HepG2 (cell line): ENCODE measurements at regions not wholly inside any gene's neighbourhood (a gene's known extent, or its start where the extent isn't known, plus 50 kb on each side); places are given as distances from the start of the nearest gene placed in this dataset.

ENCODE experiments used
- ATAC-seq: fragments of 200-7000 bp; cut with Tn5 transposase; 3 replicates; pipeline ENCODE4 v1.9.1; 2020; ENCODE audit warnings: mild to moderate bottlenecking, moderate library complexity
- BruUV-seq: library from RNA; stranded (reverse); fragments of 400-500 nt; replicated peaks from 2 replicates; lab custom pipeline; 2021; lab: Mats Ljungman, UMichigan
- CTCF ChIA-PET: fragments of 300-600 bp; formaldehyde crosslinking; extraction: SDS; loops from one replicate; lab custom pipeline; 2021; ENCODE audit warnings: low total read pairs, inconsistent platforms, low intra/inter-chr PET ratio; lab: Yijun Ruan, JAX
- POLR2A ChIA-PET: fragments of 350-600 bp; sonication (Branson Sonifier 250); formaldehyde crosslinking; loops from one replicate; lab custom pipeline; 2020; ENCODE audit warnings: antibody characterized with exemption, inconsistent platforms; lab: Yijun Ruan, JAX
- DNase-seq: peaks from one replicate; pipeline ENCODE4 v3.0.0-alpha.2; 2015; ENCODE audit warnings: low spot score
- FAIRE-seq: peaks from 3 replicates; lab custom pipeline; 2011; peaks lifted over from hg19 to GRCh38; lab: Jason Lieb, UNC
- H2AFZ ChIP-seq: one replicate; pipeline ENCODE4 v1.6.1; 2011; ENCODE audit warnings: low read length, inconsistent platforms
- H3K27ac ChIP-seq: fragments of 300-600 bp; 3 replicates; pipeline ENCODE4 v1.8.0; 2011; ENCODE audit warnings: mixed run types, mild to moderate bottlenecking, mixed read lengths, low read length, inconsistent platforms; ENCODE audit not compliant: insufficient read depth; ENCODE audit errors: extremely low read length
- H3K27me3 ChIP-seq, 2 experiments: fragments of 200-600 bp in 1 of 2; 2 replicates in 1 of 2; 3 replicates in 1 of 2; pipeline versions ENCODE4 v1.6.0 to v1.8.0; 2011; ENCODE audit warnings: low read length in 2 of 2, mild to moderate bottlenecking in 2 of 2, moderate library complexity in 2 of 2, inconsistent platforms in 1 of 2; ENCODE audit not compliant: insufficient read depth in 2 of 2, control insufficient read depth in 1 of 2
- H3K36me3 ChIP-seq, 2 experiments: fragments of 200-600 bp in 1 of 2; replicated peaks in 1 of 2; 2 replicates in 1 of 2; 3 replicates in 1 of 2; pipeline versions ENCODE4 v1.5.1 to v1.8.0; 2011; ENCODE audit warnings: low read length in 2 of 2, inconsistent platforms in 1 of 2; ENCODE audit not compliant: insufficient read depth in 2 of 2, control insufficient read depth in 1 of 2
- H3K4me1 ChIP-seq: 2 replicates; pipeline ENCODE4 v1.5.1; 2012; ENCODE audit warnings: low read length, inconsistent platforms; ENCODE audit not compliant: insufficient read depth
- H3K4me2 ChIP-seq: 2 replicates; pipeline ENCODE4 v1.6.0; 2011; ENCODE audit warnings: low read depth, low read length, inconsistent platforms
- H3K4me3 ChIP-seq, 3 experiments: fragments of 200-600 bp in 1 of 3; sonication (generic), shearing (Covaris generic) in 1 of 3; replicated peaks in 1 of 3; 2 replicates each; pipeline ENCODE4 v1.5.1; 2011 to 2016; ENCODE audit warnings: low read length in 3 of 3, inconsistent platforms in 2 of 3, low read depth in 2 of 3, mild to moderate bottlenecking in 2 of 3, control low read depth in 1 of 3, mixed read lengths in 1 of 3; ENCODE audit not compliant: insufficient read depth in 1 of 3
- H3K79me2 ChIP-seq: one replicate; pipeline ENCODE4 v1.6.1; 2011; ENCODE audit warnings: low read length, inconsistent platforms; ENCODE audit not compliant: insufficient read depth
- H3K9ac ChIP-seq: 2 replicates; pipeline ENCODE4 v1.6.0; 2011; ENCODE audit warnings: mild to moderate bottlenecking, low read depth, low read length, inconsistent platforms; ENCODE audit not compliant: insufficient read depth
- H3K9me3 ChIP-seq: 2 replicates; pipeline ENCODE4 v1.5.1; 2012; ENCODE audit warnings: mild to moderate bottlenecking, low read length
- H4K20me1 ChIP-seq: 2 replicates; pipeline ENCODE4 v1.6.0; 2011; ENCODE audit warnings: inconsistent platforms, mild to moderate bottlenecking, low read length, moderate library complexity; ENCODE audit not compliant: insufficient read depth
- CAMTA2 ChIP-seq: sonication (generic); formaldehyde crosslinking; IDR thresholded peaks from 2 replicates; pipeline ENCODE4 v1.4.0; 2020; ENCODE audit warnings: mild to moderate bottlenecking, missing genetic modification reagents, borderline replicate concordance
- HDAC6 ChIP-seq: fragments of 200-600 bp; sonication (generic); IDR thresholded peaks from 2 replicates; pipeline ENCODE4 v1.7.0; 2017; ENCODE audit warnings: mild to moderate bottlenecking, antibody characterized with exemption, low read length, low read depth
- HES4 ChIP-seq: sonication (generic); formaldehyde crosslinking; IDR thresholded peaks from 2 replicates; pipeline ENCODE4 v1.9.0; 2021; ENCODE audit warnings: mild to moderate bottlenecking, missing genetic modification reagents, borderline replicate concordance
- LCORL ChIP-seq, 2 experiments: fragments of 450-650 bp in 1 of 2; sonication (generic) in 1 of 2; formaldehyde crosslinking in 1 of 2; IDR thresholded peaks; 2 replicates each; pipeline versions ENCODE4 v1.5.0 to v1.6.1; 2017 to 2020; ENCODE audit warnings: antibody characterized with exemption in 1 of 2, missing genetic modification reagents in 1 of 2
- MEIS1 ChIP-seq: sonication (generic); formaldehyde crosslinking; IDR thresholded peaks from 2 replicates; pipeline ENCODE4 v1.9.0; 2021; ENCODE audit warnings: mild to moderate bottlenecking, missing genetic modification reagents, moderate library complexity, borderline replicate concordance
- MTA3 ChIP-seq: sonication (generic); formaldehyde crosslinking; IDR thresholded peaks from 2 replicates; pipeline ENCODE4 v1.4.0; 2020; ENCODE audit warnings: missing genetic modification reagents
- SRSF1 ChIP-seq: fragments of 200-400 bp; formaldehyde crosslinking; optimal IDR thresholded peaks from 2 replicates; pipeline ENCODE3; 2017; ENCODE audit warnings: mild to moderate bottlenecking, low read depth, low read length, moderate library complexity
- TSC22D2 ChIP-seq: sonication (generic); formaldehyde crosslinking; IDR thresholded peaks from 2 replicates; pipeline ENCODE4 v1.5.1; 2020; ENCODE audit warnings: missing genetic modification reagents, mild to moderate bottlenecking, borderline replicate concordance
- ZFP1 ChIP-seq: IDR thresholded peaks from 2 replicates; pipeline ENCODE4 v1.6.1; 2016
- WGBS: methylation state at CpG from one replicate; pipeline ENCODE4 v1.1.6; 2017; ENCODE audit warnings: low lambda C conversion rate; 5-methylcytosine and 5-hydroxymethylcytosine counted together
- in situ Hi-C: cut with HindIII; loops from 2 replicates; pipeline ENCODE4 v1.10.0; 2017; ENCODE audit warnings: low pct_unique_long_range_greater_than_20kb; ENCODE audit not compliant: extremely low pct_ligation_motif_present
- intact Hi-C: fragments of 100-400 bp; cut with micrococcal nuclease; formaldehyde crosslinking; loops from one replicate; pipeline ENCODE4 v1.10.0; 2022; ENCODE audit not compliant: unreplicated experiment
- TF ChIP-seq, protein P1 (sequence below): sonication (generic); formaldehyde crosslinking; IDR thresholded peaks from 2 replicates; pipeline ENCODE4 v1.9.0; 2021; ENCODE audit warnings: missing genetic modification reagents, mild to moderate bottlenecking, borderline replicate concordance
- TF ChIP-seq, protein P2 (sequence below): sonication (generic); formaldehyde crosslinking; IDR thresholded peaks from 2 replicates; pipeline ENCODE4 v1.4.0; 2020; ENCODE audit warnings: missing genetic modification reagents; ENCODE audit errors: not compliant biosample characterization
- TF ChIP-seq, protein P3 (sequence below): sonication (generic); formaldehyde crosslinking; IDR thresholded peaks from 2 replicates; pipeline ENCODE4 v1.5.0; 2020; ENCODE audit warnings: mild to moderate bottlenecking, low read depth, missing genetic modification reagents, borderline replicate concordance
- TF ChIP-seq, protein P4 (sequence below): sonication (generic); formaldehyde crosslinking; conservative IDR thresholded peaks from 2 replicates; pipeline ENCODE4 v1.8.0; 2022; ENCODE audit warnings: low read depth, missing genetic modification reagents
- TF ChIP-seq, protein P5 (sequence below): IDR thresholded peaks from 2 replicates; pipeline ENCODE4 v1.6.1; 2016; ENCODE audit warnings: low read depth, control low read depth

DNA sequence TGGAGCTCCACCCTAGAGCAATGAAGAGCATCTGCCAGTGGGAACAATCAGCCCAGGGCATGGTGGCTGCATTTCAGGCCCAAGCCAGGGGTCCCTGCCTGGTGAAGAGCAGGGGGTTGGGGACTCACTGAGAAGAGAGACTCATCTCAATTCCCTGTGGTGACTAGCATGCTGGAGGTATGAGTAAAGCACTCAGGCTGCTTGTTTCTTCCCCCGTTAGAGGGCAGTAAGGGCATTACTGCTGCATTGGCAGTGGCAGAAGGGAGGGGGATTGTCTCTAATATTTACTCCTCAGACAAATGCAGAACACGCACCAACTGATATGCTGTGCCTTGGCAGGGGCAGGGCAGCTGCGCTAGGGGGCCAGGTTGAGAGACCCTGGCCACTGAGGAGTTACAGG, 329.1 kb downstream of the SLITRK5 start:
- BruUV-seq = no TSS peak
- TF ChIP-seq HES4 (CRISPR knock-in tag) = no peak
- TF ChIP-seq MTA3 (CRISPR knock-in tag) = no peak
- no peak for TF ChIP-seq TSC22D2 (CRISPR knock-in tag)
- no peak for TF ChIP-seq MEIS1
- TF ChIP-seq SRSF1 = no peak
- TF ChIP-seq LCORL (IDR thresholded peaks at IDR 0.05) = no peak
- no peak for TF ChIP-seq LCORL (CRISPR knock-in tag; IDR thresholded peaks at IDR 0.05)
- TF ChIP-seq, protein P1, sequence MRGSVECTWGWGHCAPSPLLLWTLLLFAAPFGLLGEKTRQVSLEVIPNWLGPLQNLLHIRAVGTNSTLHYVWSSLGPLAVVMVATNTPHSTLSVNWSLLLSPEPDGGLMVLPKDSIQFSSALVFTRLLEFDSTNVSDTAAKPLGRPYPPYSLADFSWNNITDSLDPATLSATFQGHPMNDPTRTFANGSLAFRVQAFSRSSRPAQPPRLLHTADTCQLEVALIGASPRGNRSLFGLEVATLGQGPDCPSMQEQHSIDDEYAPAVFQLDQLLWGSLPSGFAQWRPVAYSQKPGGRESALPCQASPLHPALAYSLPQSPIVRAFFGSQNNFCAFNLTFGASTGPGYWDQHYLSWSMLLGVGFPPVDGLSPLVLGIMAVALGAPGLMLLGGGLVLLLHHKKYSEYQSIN (CRISPR knock-in tag) = no peak
- TF ChIP-seq HDAC6 = no peak
- TF ChIP-seq, protein P2, sequence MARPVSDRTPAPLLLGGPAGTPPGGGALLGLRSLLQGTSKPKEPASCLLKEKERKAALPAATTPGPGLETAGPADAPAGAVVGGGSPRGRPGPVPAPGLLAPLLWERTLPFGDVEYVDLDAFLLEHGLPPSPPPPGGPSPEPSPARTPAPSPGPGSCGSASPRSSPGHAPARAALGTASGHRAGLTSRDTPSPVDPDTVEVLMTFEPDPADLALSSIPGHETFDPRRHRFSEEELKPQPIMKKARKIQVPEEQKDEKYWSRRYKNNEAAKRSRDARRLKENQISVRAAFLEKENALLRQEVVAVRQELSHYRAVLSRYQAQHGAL (CRISPR knock-in tag) = no peak
- TF ChIP-seq, protein P3, sequence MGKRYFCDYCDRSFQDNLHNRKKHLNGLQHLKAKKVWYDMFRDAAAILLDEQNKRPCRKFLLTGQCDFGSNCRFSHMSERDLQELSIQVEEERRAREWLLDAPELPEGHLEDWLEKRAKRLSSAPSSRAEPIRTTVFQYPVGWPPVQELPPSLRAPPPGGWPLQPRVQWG (CRISPR knock-in tag) = no peak
- TF ChIP-seq ZFP1 = no peak
- TF ChIP-seq, protein P4, sequence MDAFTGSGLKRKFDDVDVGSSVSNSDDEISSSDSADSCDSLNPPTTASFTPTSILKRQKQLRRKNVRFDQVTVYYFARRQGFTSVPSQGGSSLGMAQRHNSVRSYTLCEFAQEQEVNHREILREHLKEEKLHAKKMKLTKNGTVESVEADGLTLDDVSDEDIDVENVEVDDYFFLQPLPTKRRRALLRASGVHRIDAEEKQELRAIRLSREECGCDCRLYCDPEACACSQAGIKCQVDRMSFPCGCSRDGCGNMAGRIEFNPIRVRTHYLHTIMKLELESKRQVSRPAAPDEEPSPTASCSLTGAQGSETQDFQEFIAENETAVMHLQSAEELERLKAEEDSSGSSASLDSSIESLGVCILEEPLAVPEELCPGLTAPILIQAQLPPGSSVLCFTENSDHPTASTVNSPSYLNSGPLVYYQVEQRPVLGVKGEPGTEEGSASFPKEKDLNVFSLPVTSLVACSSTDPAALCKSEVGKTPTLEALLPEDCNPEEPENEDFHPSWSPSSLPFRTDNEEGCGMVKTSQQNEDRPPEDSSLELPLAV (CRISPR knock-in tag) = no peak
- TF ChIP-seq CAMTA2 (CRISPR knock-in tag) = no peak
- TF ChIP-seq, protein P5, sequence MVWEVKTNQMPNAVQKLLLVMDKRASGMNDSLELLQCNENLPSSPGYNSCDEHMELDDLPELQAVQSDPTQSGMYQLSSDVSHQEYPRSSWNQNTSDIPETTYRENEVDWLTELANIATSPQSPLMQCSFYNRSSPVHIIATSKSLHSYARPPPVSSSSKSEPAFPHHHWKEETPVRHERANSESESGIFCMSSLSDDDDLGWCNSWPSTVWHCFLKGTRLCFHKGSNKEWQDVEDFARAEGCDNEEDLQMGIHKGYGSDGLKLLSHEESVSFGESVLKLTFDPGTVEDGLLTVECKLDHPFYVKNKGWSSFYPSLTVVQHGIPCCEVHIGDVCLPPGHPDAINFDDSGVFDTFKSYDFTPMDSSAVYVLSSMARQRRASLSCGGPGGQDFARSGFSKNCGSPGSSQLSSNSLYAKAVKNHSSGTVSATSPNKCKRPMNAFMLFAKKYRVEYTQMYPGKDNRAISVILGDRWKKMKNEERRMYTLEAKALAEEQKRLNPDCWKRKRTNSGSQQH (CRISPR knock-in tag) = no peak
- no peak overlapping the region for H3K9ac ChIP-seq

More for the DNA sequence above, 329.1 kb downstream of the SLITRK5 start:
- Histone ChIP-seq H3K4me3 (no peak overlapping the region), H3K36me3 (no peaks in the 10 kb centered on the region), H3K9me3 (peaks cover 53% of the 10 kb centered on the region), H2AFZ (no peak overlapping the region), H3K4me2 (no peak overlapping the region), H3K4me1 (no peaks in the 10 kb centered on the region), H3K27me3 (no peaks in the 10 kb centered on the region), H3K79me2 (no peaks in the 10 kb centered on the region), H3K27ac (no peak overlapping the region), H4K20me1 (no peaks in the 10 kb centered on the region)
- POLR2A ChIA-PET = no interaction called here
- in situ Hi-C loops (no loop called here), intact Hi-C loops (no loop called here)
- CTCF ChIA-PET = no interaction called here
- FAIRE-seq (no peak), DNase-seq (no peak), ATAC-seq (no peak)
- WGBS = no CpG with 5 or more reads among the region's 3 CpGs
